Stimulated activated CD4-positive, alpha-beta T cell treated with anti-CD3 and anti-CD28 coated beads, Interleukin-2, amount 100 ng/mL, for 4 hours (primary cell): ENCODE measurements at regions not wholly inside any gene's neighbourhood (a gene's known extent, or its start where the extent isn't known, plus 50 kb on each side); places are given as distances from the start of the nearest gene placed in this dataset.

Experiments used
- DNase-seq: peaks from one replicate; pipeline ENCODE4 v3.0.0-alpha.2; 2020; ENCODE audit warnings: low read depth

- peak; percentile 54 for DNase-seq
These were observed 93.0 kb upstream of the LPP start for GRCh38 chr3:188060840-188061544.

GRCh38 chr3:188062216-188062615, 91.7 kb upstream of the LPP start:
- DNase-seq = no peak

GRCh38 chr3:188064831-188065493, 89.0 kb upstream of the LPP start:
- DNase-seq = no peak

- DNase-seq = no peak
These were observed 87.8 kb upstream of the LPP start for GRCh38 chr3:188066141-188066540.

- no peak for DNase-seq
These were observed 86.0 kb upstream of the LPP start for GRCh38 chr3:188067932-188068331.

GRCh38 chr3:188068342-188068741, 85.6 kb upstream of the LPP start:
- DNase-seq = no peak

GRCh38 chr3:188071636-188072035, 82.3 kb upstream of the LPP start:
- DNase-seq = no peak

- DNase-seq = no peak
These were observed 77.8 kb upstream of the LPP start for GRCh38 chr3:188076176-188076575.

GRCh38 chr3:188077160-188077799, 76.7 kb upstream of the LPP start:
- no peak for DNase-seq

GRCh38 chr3:188080091-188080490, 73.9 kb upstream of the LPP start:
- DNase-seq = no peak

- no peak for DNase-seq
These were observed 71.9 kb upstream of the LPP start for GRCh38 chr3:188082031-188082430.

GRCh38 chr3:188082450-188082849, 71.5 kb upstream of the LPP start:
- DNase-seq = no peak

- DNase-seq = no peak
These were observed 70.9 kb upstream of the LPP start for GRCh38 chr3:188083011-188083410.

GRCh38 chr3:188084752-188085583, 69.0 kb upstream of the LPP start:
- DNase-seq = no peak

- DNase-seq = no peak
These were observed 68.1 kb upstream of the LPP start for GRCh38 chr3:188085584-188086560.

- DNase-seq = no peak
These were observed 64.8 kb upstream of the LPP start for GRCh38 chr3:188088948-188089685.

- DNase-seq = no peak
These were observed 63.2 kb upstream of the LPP start for GRCh38 chr3:188090620-188091309.

GRCh38 chr3:188091746-188092145, 62.2 kb upstream of the LPP start:
- DNase-seq = no peak

- peak; percentile 36 for DNase-seq
These were observed 61.3 kb upstream of the LPP start for GRCh38 chr3:188092648-188093047.

- DNase-seq = no peak
These were observed 58.5 kb upstream of the LPP start for GRCh38 chr3:188095431-188095830.
